ENCODE measurements at regions not wholly inside any gene's neighbourhood (a gene's known extent, or its start where the extent isn't known, plus 50 kb on each side); places are given as distances from the start of the nearest gene placed in this dataset.

GRCh38 chr4:174053895-174054294 lies 229.6 kb downstream of the FBXO8 start:
- Histone ChIP-seq H3K14ac (ENCODE audit: insufficient read depth, low read length) (no peak overlapping the region), H2BK12ac (ENCODE audit: insufficient read length, low read depth, low read length) (no peak overlapping the region), H2BK120ac (ENCODE audit: low read depth, low read length, poor library complexity, severe bottlenecking) (no peak overlapping the region), H4K91ac (ENCODE audit: insufficient read length, low read depth, low read length) (no peak overlapping the region), H4K8ac (replicated peaks; ENCODE audit: insufficient read length, low read depth, low read length) (no peak overlapping the region), H3K18ac (ENCODE audit: insufficient read length, low read depth, low read length) (no peak overlapping the region), H3K4me1 (ENCODE audit: insufficient read depth, low read length) (no peaks in the 10 kb centered on the region), H2AK5ac (ENCODE audit: insufficient read length, low read length) (no peak overlapping the region), H3K4me2 (ENCODE audit: insufficient read depth, insufficient read length, low read length) (no peak overlapping the region), H3K56ac (ENCODE audit: insufficient read length, low read depth, low read length) (no peak overlapping the region), H3K79me2 (ENCODE audit: insufficient read depth, low read length) (no peaks in the 10 kb centered on the region), H4K20me1 (ENCODE audit: control insufficient read depth, insufficient read depth, insufficient read length) (no peaks in the 10 kb centered on the region), H3K27ac (ENCODE audit: insufficient read length, low read depth, low read length) (no peak overlapping the region), H3K9ac (ENCODE audit: extremely low read depth, insufficient read length, low read length) (no peak overlapping the region), H3K9me3 (ENCODE audit: control insufficient read depth, low read depth, low read length) (no peaks in the 10 kb centered on the region), H3K23ac (ENCODE audit: insufficient read length, low read depth, low read length) (no peak overlapping the region), H4K5ac (ENCODE audit: insufficient read length, low read depth, low read length) (no peak overlapping the region), H2BK20ac (ENCODE audit: low read depth, low read length, poor library complexity, severe bottlenecking) (no peak overlapping the region), H2BK15ac (ENCODE audit: low read depth, low read length) (no peak overlapping the region), H2AFZ (ENCODE audit: low read length) (no peak overlapping the region), H3K4ac (ENCODE audit: low read depth, low read length) (no peak overlapping the region), H3T11ph (ENCODE audit: low read length) (no peak overlapping the region), H3K79me1 (ENCODE audit: insufficient read depth, low read depth, low read length, poor library complexity, severe bottlenecking) (no peaks in the 10 kb centered on the region), H3K23me2 (ENCODE audit: insufficient read length, low read depth, low read length, poor library complexity, severe bottlenecking) (no peaks in the 10 kb centered on the region), H2BK5ac (ENCODE audit: insufficient read length, low read length) (no peak overlapping the region), H3K27me3 (ENCODE audit: insufficient read depth, low read length) (no peaks in the 10 kb centered on the region)
- no peaks in the 10 kb centered on the region; a peak in 2 of 5 replicates for H3K9me3 Mint-ChIP-seq
- no peaks in the 10 kb centered on the region; a peak in 2 of 7 replicates for H3K36me3 Mint-ChIP-seq (ENCODE audit: insufficient read depth in 1 of 3, low read depth in 3 of 3)
- no peaks in the 10 kb centered on the region for H3K27me3 Mint-ChIP-seq (ENCODE audit: low read depth)
- TF ChIP-seq CTCF (conservative IDR thresholded peaks at IDR 0.05) = no peak
- DNase-seq = no peak
- H3K4me3 Mint-ChIP-seq = no peak overlapping the region
- no CpG with 5 or more reads among the region's 2 CpGs for WGBS (ENCODE audit: extremely low coverage, insufficient read length, low lambda C conversion rate)
- peaks cover 0 to 6% of the 10 kb centered on the region in 2 experiments; a peak in 2 of 4 replicates for H3K4me1 Mint-ChIP-seq
- no peak overlapping the region for H3K27ac Mint-ChIP-seq
